CD4-positive, alpha-beta T cell treated with Interleukin-10 for 1 hour (primary cell): ENCODE measurements at regions not wholly inside any gene's neighbourhood (a gene's known extent, or its start where the extent isn't known, plus 50 kb on each side); places are given as distances from the start of the nearest gene placed in this dataset.

Experiments used
- DNase-seq: peaks from one replicate; pipeline ENCODE4 v3.0.0-alpha.2; 2020

GRCh38 chr4:53764761-53765490 is 173.6 kb upstream of the LNX1 start:
- no peak for DNase-seq

GRCh38 chr4:53763813-53764597 is 172.7 kb upstream of the LNX1 start:
- no peak for DNase-seq

GRCh38 chr4:53755656-53756055 is 164.4 kb upstream of the LNX1 start:
- DNase-seq, result no peak

GRCh38 chr4:53752124-53752523 is 160.8 kb upstream of the LNX1 start:
- DNase-seq, result no peak

GRCh38 chr4:53748328-53748772 is 157.1 kb upstream of the LNX1 start:
- DNase-seq, result no peak

GRCh38 chr4:53747401-53747800 is 156.1 kb upstream of the LNX1 start:
- DNase-seq, result no peak

GRCh38 chr4:53744446-53745160 is 153.3 kb upstream of the LNX1 start:
- DNase-seq, result no peak

- no peak for DNase-seq
Measured at GRCh38 chr4:53734584-53735353, 143.5 kb upstream of the LNX1 start.

GRCh38 chr4:53734182-53734581 is 142.9 kb upstream of the LNX1 start:
- no peak for DNase-seq

GRCh38 chr4:53732661-53733060 is 141.4 kb upstream of the LNX1 start:
- DNase-seq, result no peak

- no peak for DNase-seq
Measured at GRCh38 chr4:53730031-53730805, 138.9 kb upstream of the LNX1 start.

- DNase-seq, result no peak
Measured at GRCh38 chr4:53722110-53722509, 130.8 kb upstream of the LNX1 start.

- DNase-seq, result no peak
Measured at GRCh38 chr4:53721263-53721662, 130.0 kb upstream of the LNX1 start.

GRCh38 chr4:53720776-53721175 is 129.5 kb upstream of the LNX1 start:
- DNase-seq, result no peak

GRCh38 chr4:53717064-53717549 is 125.8 kb upstream of the LNX1 start:
- DNase-seq, result no peak

GRCh38 chr4:53716471-53717063 is 125.3 kb upstream of the LNX1 start:
- DNase-seq, result no peak

- no peak for DNase-seq
Measured at GRCh38 chr4:53716011-53716410, 124.7 kb upstream of the LNX1 start.

GRCh38 chr4:53714236-53715140 is 123.2 kb upstream of the LNX1 start:
- DNase-seq, result no peak

- DNase-seq, result no peak
Measured at GRCh38 chr4:53713767-53714166, 122.5 kb upstream of the LNX1 start.

GRCh38 chr4:53713296-53713695 is 122.0 kb upstream of the LNX1 start:
- no peak for DNase-seq
